Left forelimb (tissue), 1 donor: ENCODE measurements at regions not wholly inside any gene's neighbourhood (a gene's known extent, or its start where the extent isn't known, plus 50 kb on each side); places are given as distances from the start of the nearest gene placed in this dataset.
"Not testable (repeated sequence)": the region's sequence is repeated elsewhere in the genome, so short reads cannot be mapped to it uniquely, and the experiment has no call there.

ENCODE experiments used
- DNase-seq: peaks from one replicate; pipeline ENCODE4 v3.0.0-alpha.2; 2018; ENCODE audit warnings: low spot score

- DNase-seq, result no peak
These were observed 1134.4 kb downstream of the PDHA2 start for GRCh38 chr4:96974295-96974694.

DNA sequence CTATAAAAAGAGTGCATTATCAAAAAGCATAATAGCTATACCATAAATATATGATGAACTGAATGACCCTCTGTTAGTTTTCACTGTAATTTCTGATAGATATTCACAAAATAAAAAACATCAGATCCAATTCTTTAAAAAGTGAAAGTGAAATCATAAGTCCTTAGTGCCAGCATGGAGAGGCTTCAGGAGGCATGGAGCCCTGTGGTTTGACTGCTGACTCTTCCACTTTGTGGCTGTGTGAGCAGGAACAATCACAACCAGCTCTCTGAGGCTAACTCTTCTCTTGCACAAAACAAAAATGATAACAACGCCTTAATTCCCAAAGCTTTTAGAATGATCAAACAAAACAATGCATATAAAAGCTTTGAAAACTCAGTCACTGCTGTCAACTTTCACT is 1143.9 kb downstream of the PDHA2 start:
- no peak for DNase-seq

DNA sequence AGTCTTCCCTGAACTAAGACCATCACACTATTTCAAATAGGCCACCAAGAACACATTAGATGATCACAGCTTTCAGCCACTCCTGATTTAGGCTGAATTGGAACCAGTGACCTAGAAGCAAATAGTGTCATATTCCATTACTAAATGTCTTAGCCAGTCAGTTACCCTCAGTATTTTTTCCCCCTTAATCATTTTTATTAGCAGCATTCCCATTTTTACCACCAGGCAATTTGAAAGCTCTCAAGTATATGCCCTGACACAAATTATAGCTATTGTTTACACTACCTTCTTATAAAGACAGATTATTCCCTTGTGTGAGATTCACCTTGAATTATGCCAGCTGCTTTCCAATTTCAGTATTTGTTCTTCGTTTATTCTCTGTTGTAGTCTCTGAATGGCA is 1146.9 kb downstream of the PDHA2 start:
- no peak for DNase-seq

GRCh38 chr4:96991083-96991482 is 1151.2 kb downstream of the PDHA2 start:
- DNase-seq, result no peak

- DNase-seq, result no peak
These were observed 1150.8 kb downstream of the STPG2 start for GRCh38 chr4:96992443-96992842.

GRCh38 chr4:96993560-96993959 is 1149.7 kb downstream of the STPG2 start:
- no peak for DNase-seq

GRCh38 chr4:97003715-97004114 is 1139.6 kb downstream of the STPG2 start:
- no peak for DNase-seq

DNA sequence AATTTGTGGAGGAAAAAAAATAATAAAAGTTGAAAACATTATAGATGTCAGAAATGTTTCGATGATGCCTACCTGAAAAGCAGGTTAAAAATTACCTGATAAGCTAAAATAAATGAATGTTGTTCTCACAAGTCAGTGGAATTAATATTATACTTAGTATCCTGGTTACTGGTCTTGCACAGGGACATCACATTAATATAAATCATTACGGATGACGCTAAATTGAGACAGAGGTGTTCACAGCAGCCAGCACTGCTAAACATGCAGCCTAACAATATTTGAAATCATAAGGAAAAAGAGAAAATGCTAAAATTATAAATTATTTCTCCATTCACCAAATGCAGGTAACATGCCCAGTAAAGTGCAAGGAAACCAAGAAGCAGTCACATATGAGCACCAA is 1130.0 kb downstream of the STPG2 start:
- DNase-seq, result no peak

- no peak for DNase-seq
These were observed 1129.6 kb downstream of the STPG2 start for GRCh38 chr4:97013711-97014110.

DNA sequence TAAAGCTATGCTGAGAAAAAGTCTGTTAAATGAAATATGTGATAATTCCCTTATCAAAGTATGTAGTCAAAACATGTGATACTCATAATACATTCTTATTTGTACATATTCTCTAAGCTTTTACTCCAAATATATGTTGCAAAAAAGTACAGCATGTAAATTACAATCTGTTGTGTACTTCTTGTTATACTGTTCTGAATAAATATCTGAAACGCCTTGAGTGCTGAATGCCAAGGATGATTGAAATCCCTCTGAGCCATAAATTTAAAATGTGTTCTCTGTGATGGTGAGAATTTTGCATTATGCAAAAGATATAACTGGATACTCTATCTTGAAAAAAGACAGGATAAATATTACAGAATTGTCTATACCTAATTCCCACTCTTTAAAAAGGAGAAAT is 1128.0 kb downstream of the STPG2 start:
- no peak for DNase-seq

- DNase-seq, result no peak
These were observed 1126.9 kb downstream of the STPG2 start for GRCh38 chr4:97016186-97016907.

DNA sequence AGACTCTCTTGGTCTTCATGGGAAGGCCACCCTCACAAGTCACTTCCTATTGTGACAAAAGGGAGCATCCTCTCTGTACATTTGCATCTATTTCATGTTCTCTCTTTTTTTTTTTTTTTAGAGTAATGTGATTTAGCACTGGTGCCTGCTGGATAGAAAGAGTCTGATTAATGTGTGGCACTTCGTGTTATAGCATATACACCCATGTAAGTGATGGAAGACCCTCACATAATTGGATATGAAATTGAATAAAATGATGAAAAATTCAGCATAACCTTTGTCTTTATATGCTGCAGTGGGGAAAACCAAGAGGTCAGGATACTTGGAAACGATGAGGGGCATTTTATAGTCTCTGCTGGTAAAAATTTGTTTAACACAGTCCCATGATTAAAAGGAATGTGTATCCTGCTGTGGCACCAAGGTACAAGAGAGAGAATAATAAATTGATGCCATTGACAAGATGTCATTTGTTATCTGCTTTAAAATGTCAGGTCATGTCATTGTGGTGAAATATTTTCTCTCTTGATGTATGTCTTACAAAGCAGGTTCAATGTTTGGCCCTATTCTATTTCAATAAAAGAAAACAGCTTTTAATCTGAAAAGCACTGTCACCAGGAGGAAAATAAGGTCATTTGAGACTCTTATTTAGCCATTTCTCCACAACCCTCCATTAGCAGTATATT is 1115.4 kb downstream of the STPG2 start:
- no peak for DNase-seq

DNA sequence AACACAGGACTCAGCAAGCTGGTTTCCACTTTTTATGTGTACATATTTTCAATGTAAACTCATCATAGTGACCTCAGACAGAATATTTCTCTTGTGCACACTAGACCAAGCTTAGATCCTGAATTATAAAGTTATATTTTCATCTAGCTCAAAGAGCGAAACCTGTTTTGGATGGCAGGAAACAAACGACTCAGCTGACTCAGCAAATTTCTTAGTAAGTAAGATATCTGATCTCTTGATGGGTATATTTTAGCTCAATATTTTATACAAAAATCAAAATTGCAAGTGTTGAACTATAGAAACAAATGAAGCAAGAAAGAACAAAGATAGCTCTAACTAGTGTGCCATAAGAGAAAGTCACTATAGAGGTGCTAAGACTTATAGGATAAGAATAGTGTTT is 1114.5 kb downstream of the STPG2 start:
- DNase-seq, result no peak

DNA sequence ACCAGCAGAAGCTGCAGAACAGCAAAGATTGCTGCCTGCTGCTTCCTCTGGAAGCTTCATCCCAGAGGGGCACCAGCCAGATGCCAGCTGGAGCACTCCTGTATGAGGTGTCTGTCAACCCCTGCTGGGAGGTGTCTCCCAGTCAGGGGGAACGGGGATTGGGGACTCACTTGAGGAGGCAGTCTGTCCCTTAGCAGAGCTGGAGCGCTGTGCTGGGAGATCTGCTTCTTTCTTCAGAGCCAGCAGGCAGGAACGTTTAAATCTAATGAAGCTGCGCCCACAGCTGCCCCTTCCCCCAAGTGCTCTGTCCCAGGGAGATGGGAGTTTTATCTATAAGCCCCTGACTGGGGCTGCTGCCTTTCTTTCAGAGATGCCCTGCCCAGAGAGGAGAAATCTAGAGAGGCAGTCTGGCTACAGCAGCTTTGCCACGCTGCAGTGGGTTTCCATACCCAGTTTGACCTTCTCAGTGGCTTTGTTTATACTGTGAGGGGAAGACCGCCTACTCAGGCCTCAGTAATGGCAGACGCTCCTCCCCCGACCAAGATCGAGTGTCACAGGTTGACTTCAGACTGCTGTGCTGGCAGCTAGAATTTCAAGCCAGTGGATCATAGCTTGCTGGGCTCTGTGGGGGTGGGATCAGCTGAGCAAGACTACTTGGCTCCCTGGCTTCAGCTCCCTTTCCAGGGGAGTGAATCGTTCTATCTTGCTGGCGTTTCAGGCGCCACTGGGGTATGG is 1105.7 kb downstream of the STPG2 start:
- not testable (repeated sequence) for DNase-seq

GRCh38 chr4:97038146-97038516 is 1105.1 kb downstream of the STPG2 start:
- DNase-seq, result no peak

GRCh38 chr4:97072666-97073065 is 1070.6 kb downstream of the STPG2 start:
- no peak for DNase-seq

DNA sequence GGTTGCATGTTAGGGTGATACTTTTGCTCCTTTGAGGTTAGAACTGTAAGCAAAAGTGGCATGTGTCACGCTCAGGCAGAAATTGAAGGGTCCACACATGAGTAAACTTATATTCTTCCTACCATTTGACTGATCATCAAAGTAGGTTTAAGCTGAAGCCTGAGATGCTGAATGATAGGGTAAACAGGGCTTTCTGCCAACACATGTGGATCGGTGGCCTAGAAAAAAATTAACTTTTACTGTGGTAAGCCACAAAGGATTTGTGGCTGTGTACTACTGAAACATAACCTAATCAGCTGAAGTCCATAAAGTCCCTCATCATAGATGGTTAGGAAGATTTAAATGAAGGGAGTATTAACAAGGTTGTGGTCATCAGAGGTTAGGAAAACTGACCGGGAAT is 1070.1 kb downstream of the STPG2 start:
- DNase-seq, result no peak

- no peak for DNase-seq
These were observed 1068.7 kb downstream of the STPG2 start for GRCh38 chr4:97074531-97074930.

DNA sequence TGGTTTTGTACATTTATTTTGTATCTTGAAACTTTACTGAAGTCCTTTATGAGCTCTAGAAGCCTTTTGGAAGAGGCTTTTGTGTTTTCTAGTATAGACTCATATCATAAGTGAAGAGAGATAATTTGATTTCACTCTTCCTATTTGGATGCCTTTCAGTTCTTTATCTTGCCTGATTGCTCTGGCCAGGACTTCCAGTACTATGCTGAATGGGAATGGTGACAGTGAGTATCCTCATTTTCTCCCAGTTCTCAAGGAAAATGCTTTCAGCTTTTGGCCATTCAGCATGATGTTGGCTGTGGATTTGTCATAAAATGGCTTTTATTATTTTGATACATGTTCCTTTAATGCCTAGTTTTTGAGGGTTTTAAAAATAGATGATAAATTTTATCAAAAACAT is 1061.3 kb downstream of the STPG2 start:
- DNase-seq, result no peak

- not testable (repeated sequence) for DNase-seq
These were observed 1046.2 kb downstream of the STPG2 start for GRCh38 chr4:97097036-97097435.

DNA sequence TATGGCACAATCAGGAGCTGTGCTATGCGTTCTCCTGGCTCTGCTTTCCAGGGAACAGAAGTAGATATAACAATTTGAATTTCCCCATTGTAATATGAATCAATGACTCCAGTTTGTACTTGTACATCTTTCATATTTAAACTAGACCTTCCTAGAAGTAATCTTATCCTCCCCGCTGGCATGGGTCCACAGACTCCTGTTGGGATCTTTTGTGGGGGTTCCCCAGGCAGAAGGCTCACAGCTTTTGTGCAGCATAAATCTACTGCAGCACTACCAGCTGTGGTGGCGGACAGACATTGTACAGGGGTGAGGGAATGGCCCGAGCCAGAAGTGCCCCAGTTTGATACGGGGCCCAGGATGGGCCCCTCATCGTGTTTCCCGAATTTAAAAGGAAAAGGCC is 1042.1 kb downstream of the STPG2 start:
- DNase-seq, result not testable (repeated sequence)

DNA sequence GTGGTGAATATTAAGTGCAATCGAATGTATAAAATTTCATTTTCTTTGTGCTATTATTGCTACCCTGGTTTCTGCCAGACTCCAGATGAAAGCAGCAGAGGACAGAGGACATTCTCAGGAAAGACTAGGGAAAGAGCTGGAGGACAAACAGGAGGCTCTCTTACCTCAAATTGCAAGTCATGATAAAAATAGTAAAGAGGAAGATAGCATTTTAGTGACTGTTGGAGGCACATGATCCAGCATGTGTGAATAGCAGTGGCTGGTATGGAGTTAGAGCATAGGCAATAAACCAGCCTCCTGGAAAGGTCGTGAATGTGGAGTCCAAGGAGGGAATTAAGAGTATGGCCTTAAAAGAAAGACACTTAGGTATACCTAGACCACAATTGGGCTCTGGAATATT is 1040.0 kb downstream of the STPG2 start:
- DNase-seq, result no peak

DNA sequence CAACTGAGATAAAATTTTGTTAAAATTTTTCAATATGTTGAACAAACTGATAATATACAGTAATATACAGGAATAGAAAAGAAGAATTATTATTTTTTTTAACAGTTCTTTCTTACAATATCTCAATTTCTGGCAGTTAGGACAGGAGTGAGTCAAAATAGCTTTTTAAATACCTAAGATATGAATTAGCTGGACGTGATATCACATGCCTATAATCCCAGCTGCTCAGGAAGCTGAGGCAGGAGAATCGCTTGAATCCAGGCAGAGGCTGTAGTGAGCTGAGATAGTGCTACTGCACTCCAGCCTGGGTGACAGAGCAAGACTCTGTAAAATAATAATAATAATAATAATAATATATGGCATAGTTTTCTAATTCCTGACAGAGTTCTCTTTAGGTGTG is 1039.3 kb downstream of the STPG2 start:
- DNase-seq, result no peak
